GM20000 (cell line): ENCODE measurements at regions not wholly inside any gene's neighbourhood (a gene's known extent, or its start where the extent isn't known, plus 50 kb on each side); places are given as distances from the start of the nearest gene placed in this dataset.
"Not testable (repeated sequence)": the region's sequence is repeated elsewhere in the genome, so short reads cannot be mapped to it uniquely, and the experiment has no call there.

Experiments used
- DNase-seq: peaks from one replicate; pipeline ENCODE4 v3.0.0; 2012; ENCODE audit warnings: low spot score
- CTCF ChIP-seq: IDR thresholded peaks from 2 replicates; pipeline ENCODE4 v1.5.1; 2012; ENCODE audit warnings: mild to moderate bottlenecking, control low read depth; ENCODE audit errors: extremely low read depth, missing control alignments

GRCh38 chr2:71974846-71975245 lies 172.8 kb downstream of the CYP26B1 start:
- DNase-seq, result no peak
- no peak for TF ChIP-seq CTCF

GRCh38 chr2:71971493-71971892 lies 176.2 kb downstream of the CYP26B1 start:
- no peak for TF ChIP-seq CTCF
- DNase-seq, result no peak

GRCh38 chr2:71965530-71965929 lies 182.1 kb downstream of the CYP26B1 start:
- no peak for TF ChIP-seq CTCF
- DNase-seq, result no peak

GRCh38 chr2:71962911-71963694 lies 184.6 kb downstream of the CYP26B1 start:
- TF ChIP-seq CTCF, result no peak
- no peak for DNase-seq

GRCh38 chr2:71962350-71962749 lies 185.3 kb downstream of the CYP26B1 start:
- no peak for TF ChIP-seq CTCF
- no peak for DNase-seq

- DNase-seq, result no peak
- no peak for TF ChIP-seq CTCF
Measured at GRCh38 chr2:71961289-71962027, 186.2 kb downstream of the CYP26B1 start.

GRCh38 chr2:71959494-71959893 lies 188.2 kb downstream of the CYP26B1 start:
- no peak for TF ChIP-seq CTCF
- no peak for DNase-seq

GRCh38 chr2:71958426-71958825 lies 189.2 kb downstream of the CYP26B1 start:
- not testable (repeated sequence) for DNase-seq
